ENCODE measurements at regions not wholly inside any gene's neighbourhood (a gene's known extent, or its start where the extent isn't known, plus 50 kb on each side); places are given as distances from the start of the nearest gene placed in this dataset.

GRCh38 chr6:84926189-84927155, 162.1 kb upstream of the TBX18 start:
- H3K4me3 Mint-ChIP-seq, result no peak overlapping the region
- no peak for DNase-seq
- ChIA-PET CTCF (no interaction called here), POLR2A (no interaction called here)
- no peaks in the 10 kb centered on the region for H3K27me3 Mint-ChIP-seq
- TF ChIP-seq CTCF (IDR thresholded peaks at IDR 0.05), result no peak
- intact Hi-C loops (cut with micrococcal nuclease), result no loop called here
- no peak overlapping the region for H3K27ac Mint-ChIP-seq
- no peaks in the 10 kb centered on the region for H3K36me3 Mint-ChIP-seq (ENCODE audit: low read depth)
- H3K9me3 Mint-ChIP-seq, result no peaks in the 10 kb centered on the region
- no peak for ATAC-seq
- no peaks in the 10 kb centered on the region for H3K4me1 Mint-ChIP-seq (ENCODE audit: low read depth)

DNA sequence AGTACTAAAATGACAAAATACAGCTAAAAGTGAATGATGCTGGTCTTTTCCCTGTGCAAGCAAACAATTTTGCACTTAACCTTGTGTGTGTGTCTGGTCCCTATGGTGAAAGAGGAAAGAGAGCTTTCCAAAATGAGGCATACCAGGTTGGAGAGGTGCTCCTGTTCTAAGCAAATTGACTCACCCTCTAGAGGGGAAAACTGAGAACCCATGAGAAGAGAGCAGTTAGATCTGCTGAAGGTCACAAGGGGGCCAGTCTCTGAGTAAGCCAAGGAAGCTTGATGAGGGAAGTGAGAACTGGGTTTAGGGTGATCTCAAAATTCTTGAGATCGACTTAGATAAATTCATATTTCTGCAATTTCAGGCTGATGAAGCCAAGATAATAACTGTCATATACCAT, 157.5 kb upstream of the TBX18 start:
- H3K27me3 Mint-ChIP-seq, result no peaks in the 10 kb centered on the region
- intact Hi-C loops (cut with micrococcal nuclease), result no loop called here
- no peaks in the 10 kb centered on the region for H3K9me3 Mint-ChIP-seq
- no peak overlapping the region for H3K27ac Mint-ChIP-seq
- ChIA-PET CTCF (no interaction called here), POLR2A (no interaction called here)
- H3K4me3 Mint-ChIP-seq, result no peak overlapping the region
- ATAC-seq (no peak), DNase-seq (no peak)
- no peaks in the 10 kb centered on the region for H3K36me3 Mint-ChIP-seq (ENCODE audit: low read depth)
- no peak for TF ChIP-seq CTCF (IDR thresholded peaks at IDR 0.05)
- H3K4me1 Mint-ChIP-seq (ENCODE audit: low read depth), result no peaks in the 10 kb centered on the region

DNA sequence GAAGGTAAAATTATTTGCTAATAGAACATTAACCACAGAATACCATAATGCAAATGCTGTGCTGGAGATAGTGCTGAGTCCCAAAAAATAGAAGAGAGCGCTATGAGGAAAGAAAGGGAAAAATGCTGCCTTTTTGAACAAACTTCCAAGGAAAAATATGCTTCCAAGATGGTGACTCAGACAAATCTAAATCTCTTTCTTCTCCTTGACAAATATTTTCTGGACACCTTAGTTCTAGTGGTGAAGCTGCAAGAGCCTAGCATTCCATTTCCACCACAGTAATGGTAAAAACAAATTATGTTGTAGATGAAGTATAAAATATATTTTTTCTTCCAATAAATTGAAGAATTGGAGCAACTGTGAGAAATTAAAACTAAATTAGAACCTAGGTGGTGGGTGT, 155.6 kb upstream of the TBX18 start:
- no peak for TF ChIP-seq CTCF (IDR thresholded peaks at IDR 0.05)
- Mint-ChIP-seq H3K36me3 (ENCODE audit: low read depth) (no peaks in the 10 kb centered on the region), H3K4me1 (ENCODE audit: low read depth) (no peaks in the 10 kb centered on the region), H3K27me3 (no peaks in the 10 kb centered on the region), H3K9me3 (peaks cover 1% of the 10 kb centered on the region), H3K4me3 (no peak overlapping the region), H3K27ac (no peak overlapping the region)
- ChIA-PET CTCF (no interaction called here), POLR2A (no interaction called here)
- intact Hi-C loops (cut with micrococcal nuclease), result no loop called here
- DNase-seq, result no peak
- ATAC-seq, result no peak

- Mint-ChIP-seq H3K36me3 (ENCODE audit: low read depth) (no peaks in the 10 kb centered on the region), H3K27ac (no peak overlapping the region), H3K27me3 (no peaks in the 10 kb centered on the region), H3K4me1 (ENCODE audit: low read depth) (no peaks in the 10 kb centered on the region), H3K4me3 (no peak overlapping the region), H3K9me3 (peaks cover 3% of the 10 kb centered on the region)
- ATAC-seq (no peak), DNase-seq (no peak)
- intact Hi-C loops (cut with micrococcal nuclease), result no loop called here
- TF ChIP-seq CTCF (IDR thresholded peaks at IDR 0.05), result no peak
- CTCF ChIA-PET, result no interaction called here
- POLR2A ChIA-PET, result no interaction called here
Observed at GRCh38 chr6:84916704-84917103, 152.3 kb upstream of the TBX18 start.

- intact Hi-C loops (cut with micrococcal nuclease), result no loop called here
- DNase-seq, result no peak
- Mint-ChIP-seq H3K9me3 (peaks cover 3% of the 10 kb centered on the region), H3K4me1 (ENCODE audit: low read depth) (no peaks in the 10 kb centered on the region), H3K27ac (no peak overlapping the region), H3K27me3 (no peaks in the 10 kb centered on the region), H3K4me3 (no peak overlapping the region), H3K36me3 (ENCODE audit: low read depth) (no peaks in the 10 kb centered on the region)
- ATAC-seq, result no peak
- no peak for TF ChIP-seq CTCF (IDR thresholded peaks at IDR 0.05)
- ChIA-PET CTCF (no interaction called here), POLR2A (no interaction called here)
Observed at GRCh38 chr6:84912472-84913322, 148.3 kb upstream of the TBX18 start.
